GM12878 (cell line): ENCODE measurements at regions not wholly inside any gene's neighbourhood (a gene's known extent, or its start where the extent isn't known, plus 50 kb on each side); places are given as distances from the start of the nearest gene placed in this dataset.

Experiments
- ATAC-seq: fragments of 200-7000 bp; cut with Tn5 transposase; 3 replicates; pipeline ENCODE4 v1.9.1; 2020; ENCODE audit warnings: mild to moderate bottlenecking, moderate library complexity
- BruUV-seq: library from RNA; stranded (reverse); fragments of 400-500 nt; replicated peaks from 2 replicates; lab custom pipeline; 2021; lab: Mats Ljungman, UMichigan
- CTCF ChIA-PET: fragments of 300-600 bp; sonication (Branson Sonifier 250); formaldehyde crosslinking; extraction: SDS; loops from one replicate; lab custom pipeline; 2021; ENCODE audit warnings: inconsistent platforms; lab: Yijun Ruan, JAX
- POLR2A ChIA-PET: fragments of 350-600 bp; formaldehyde crosslinking; extraction: SDS; loops from one replicate; lab custom pipeline; 2021; ENCODE audit warnings: inconsistent platforms; lab: Charles Lee
- RAD21 ChIA-PET: fragments of 300-600 bp; sonication (Branson Sonifier 250); formaldehyde crosslinking; loops from one replicate; lab custom pipeline; 2023; ENCODE audit warnings: antibody characterized with exemption; ENCODE audit not compliant: unreplicated experiment; lab: Charles Lee
- SMC1A ChIA-PET: fragments of 300-600 bp; sonication (Branson Sonifier 250); formaldehyde crosslinking; loops from one replicate; lab custom pipeline; 2023; ENCODE audit not compliant: unreplicated experiment, uncharacterized antibody; lab: Charles Lee
- DNase-seq: peaks from one replicate; pipeline ENCODE4 v3.0.0-alpha.2; 2011; ENCODE audit warnings: low read depth, low spot score
- FAIRE-seq: peaks from 3 replicates; lab custom pipeline; 2011; peaks lifted over from hg19 to GRCh38; lab: Jason Lieb, UNC
- H2AFZ ChIP-seq: 2 replicates; pipeline ENCODE4 v1.6.0; 2011; ENCODE audit warnings: low read depth, low read length, control low read depth; ENCODE audit not compliant: control insufficient read depth
- H3K27ac ChIP-seq: 2 replicates; pipeline ENCODE4 v1.5.1; 2011; ENCODE audit warnings: control low read depth; ENCODE audit not compliant: control insufficient read depth, insufficient read depth
- H3K27me3 ChIP-seq, 2 experiments: replicated peaks in 1 of 2; 2 replicates each; pipeline versions ENCODE4 v1.6.0 to v1.6.1; 2011; ENCODE audit warnings: low read length in 1 of 2; ENCODE audit not compliant: control insufficient read depth in 2 of 2, insufficient read depth in 2 of 2
- H3K36me3 ChIP-seq, 2 experiments: 2 replicates each; pipeline ENCODE4 v1.5.1; 2011; ENCODE audit warnings: low read length in 1 of 2; ENCODE audit not compliant: control insufficient read depth in 2 of 2, insufficient read depth in 2 of 2
- H3K4me1 ChIP-seq: 2 replicates; pipeline ENCODE4 v1.6.1; 2011; ENCODE audit warnings: mild to moderate bottlenecking, low read length, moderate library complexity, mixed read lengths; ENCODE audit not compliant: control insufficient read depth, insufficient read depth
- H3K4me2 ChIP-seq: 2 replicates; pipeline ENCODE4 v1.6.0; 2011; ENCODE audit warnings: control low read depth; ENCODE audit not compliant: control insufficient read depth, insufficient read depth
- H3K4me3 ChIP-seq: fragments of 200-600 bp; sonication (generic); 2 replicates; pipeline ENCODE4 v1.5.1; 2016
- H3K79me2 ChIP-seq: 2 replicates; pipeline ENCODE4 v1.6.0; 2011; ENCODE audit warnings: low read length; ENCODE audit not compliant: control insufficient read depth, insufficient read depth
- H3K9ac ChIP-seq: 2 replicates; pipeline ENCODE4 v1.8.0; 2011; ENCODE audit warnings: low read length, control low read depth, mixed read lengths; ENCODE audit not compliant: control insufficient read depth, insufficient read depth
- H3K9me3 ChIP-seq: replicated peaks from 3 replicates; pipeline ENCODE4 v1.5.1; 2011; ENCODE audit warnings: mild to moderate bottlenecking, low read length; ENCODE audit not compliant: control insufficient read depth, insufficient read depth
- H4K20me1 ChIP-seq: 2 replicates; pipeline ENCODE4 v1.6.0; 2011; ENCODE audit not compliant: control insufficient read depth, insufficient read depth
- CBX3 ChIP-seq: fragments of 200-600 bp; sonication (generic); IDR thresholded peaks from 2 replicates; pipeline ENCODE4 v1.6.1; 2016; ENCODE audit warnings: low read depth, borderline replicate concordance
- IKZF1 ChIP-seq: fragments of 450-650 bp; conservative IDR thresholded peaks from 2 replicates; pipeline ENCODE4 v1.6.1; 2017; ENCODE audit warnings: antibody characterized with exemption, mild to moderate bottlenecking
- RAD21 ChIP-seq: IDR thresholded peaks from 2 replicates; pipeline ENCODE4 v1.6.1; 2011; ENCODE audit warnings: mild to moderate bottlenecking, low read depth, low read length, moderate library complexity; ENCODE audit not compliant: insufficient read depth
- SIX5 ChIP-seq: IDR thresholded peaks from 2 replicates; pipeline ENCODE4 v1.6.1; 2011; ENCODE audit warnings: mild to moderate bottlenecking, low read depth, low read length, moderate library complexity; ENCODE audit not compliant: severe bottlenecking
- SPI1 ChIP-seq: IDR thresholded peaks from 2 replicates; pipeline ENCODE4 v1.6.1; 2011; ENCODE audit warnings: low read depth, mild to moderate bottlenecking, low read length, moderate library complexity, borderline replicate concordance; ENCODE audit not compliant: insufficient read depth
- SRF ChIP-seq, 2 experiments: IDR thresholded peaks; 2 replicates each; pipeline ENCODE4 v1.6.1; 2011; ENCODE audit warnings: low read depth in 2 of 2, low read length in 2 of 2, mild to moderate bottlenecking in 1 of 2, moderate library complexity in 1 of 2
- ZNF24 ChIP-seq: fragments of 450-650 bp; IDR thresholded peaks from 2 replicates; pipeline ENCODE4 v1.6.1; 2017; ENCODE audit warnings: antibody characterized with exemption, mild to moderate bottlenecking
- WGBS: methylation state at CpG from one replicate; pipeline ENCODE4 v1.1.6; 2016; ENCODE audit warnings: low lambda C conversion rate; ENCODE audit not compliant: insufficient replicate concordance, insufficient coverage; ENCODE audit errors: missing lambda C conversion rate; 5-methylcytosine and 5-hydroxymethylcytosine counted together
- in situ Hi-C: fragments of 300-500 bp; cut with MboI; formaldehyde crosslinking; loops from 9 replicates; pipeline ENCODE4 v1.14.3; 2018; ENCODE audit warnings: mixed read lengths
- intact Hi-C: fragments of 100-400 bp; cut with micrococcal nuclease; formaldehyde crosslinking; loops from one replicate; pipeline ENCODE4 v1.14.2; 2022; ENCODE audit not compliant: unreplicated experiment
- TF ChIP-seq, protein P1 (sequence below): fragments of 450-650 bp; IDR thresholded peaks from 2 replicates; pipeline ENCODE4 v1.6.1; 2017; ENCODE audit warnings: mild to moderate bottlenecking, moderate library complexity

DNA sequence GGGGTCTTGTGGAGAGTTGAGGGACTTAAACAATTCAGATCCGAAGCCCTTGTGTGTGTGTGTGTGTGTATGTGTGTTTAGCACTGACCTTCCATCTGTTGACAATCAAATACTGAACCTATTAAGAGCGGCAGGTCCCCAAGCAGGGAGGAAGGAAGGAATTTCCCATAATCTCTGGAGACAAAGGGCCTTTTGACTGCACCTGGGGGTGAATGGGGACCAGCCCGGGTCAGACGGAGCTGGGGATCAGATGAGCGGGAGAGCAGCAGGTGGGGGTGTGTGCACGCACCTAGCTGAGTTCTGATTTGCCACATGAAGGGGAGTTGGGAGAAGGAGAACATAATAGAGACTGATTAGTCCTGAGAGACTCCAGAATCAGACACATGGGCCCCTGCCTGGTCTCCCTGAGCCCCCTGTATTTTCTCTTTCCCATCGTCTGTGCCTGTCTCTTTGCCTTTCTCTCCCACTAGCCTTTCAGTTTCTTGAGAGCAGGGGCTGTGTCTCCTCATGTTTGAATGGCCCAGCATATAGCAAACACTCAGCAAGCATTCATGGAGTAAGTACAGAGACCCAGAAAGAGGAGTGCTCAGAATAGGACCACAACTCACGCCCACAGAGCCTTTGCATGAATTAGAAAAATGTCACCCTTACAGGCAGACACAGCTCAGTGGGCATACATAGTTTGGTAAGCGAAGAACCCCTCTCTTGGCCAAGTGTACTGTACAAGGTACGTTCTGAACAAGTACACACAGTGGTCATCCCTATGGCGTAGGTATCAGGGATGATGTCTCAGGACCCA lies 288.3 kb upstream of the HABP2 start:
- ChIA-PET RAD21 (no interaction called here), CTCF (no interaction called here), POLR2A (no interaction called here), SMC1A (no interaction called here)
- no peak for ATAC-seq
- in situ Hi-C loops: no loop called here
- Histone ChIP-seq H3K27me3 (peaks cover 0 to 1% of the 10 kb centered on the region in 2 experiments; a peak in 2 of 4 replicates), H3K4me3 (no peak overlapping the region), H2AFZ (no peak overlapping the region), H3K9ac (no peak overlapping the region), H3K27ac (no peak overlapping the region), H3K4me2 (no peak overlapping the region), H4K20me1 (no peaks in the 10 kb centered on the region), H3K9me3 (no peaks in the 10 kb centered on the region), H3K79me2 (no peaks in the 10 kb centered on the region), H3K36me3 (no peaks in the 10 kb centered on the region), H3K4me1 (no peaks in the 10 kb centered on the region)
- intact Hi-C loops: loop anchor here (10.0 kb wide), 1 partner anchor 540 kb away; no protein-coding TSS in a partner anchor
- DNase-seq: no peak
- BruUV-seq: no TSS peak
- TF ChIP-seq IKZF1 (no peak), SRF (IDR thresholded peaks at IDR 0.05; ENCODE audit: low read depth in 2 of 2, low read length in 2 of 2) (no peak), SIX5 (no peak), CBX3 (no peak), ZNF24 (no peak), SPI1 (no peak), RAD21 (no peak)
- TF ChIP-seq, protein P1, sequence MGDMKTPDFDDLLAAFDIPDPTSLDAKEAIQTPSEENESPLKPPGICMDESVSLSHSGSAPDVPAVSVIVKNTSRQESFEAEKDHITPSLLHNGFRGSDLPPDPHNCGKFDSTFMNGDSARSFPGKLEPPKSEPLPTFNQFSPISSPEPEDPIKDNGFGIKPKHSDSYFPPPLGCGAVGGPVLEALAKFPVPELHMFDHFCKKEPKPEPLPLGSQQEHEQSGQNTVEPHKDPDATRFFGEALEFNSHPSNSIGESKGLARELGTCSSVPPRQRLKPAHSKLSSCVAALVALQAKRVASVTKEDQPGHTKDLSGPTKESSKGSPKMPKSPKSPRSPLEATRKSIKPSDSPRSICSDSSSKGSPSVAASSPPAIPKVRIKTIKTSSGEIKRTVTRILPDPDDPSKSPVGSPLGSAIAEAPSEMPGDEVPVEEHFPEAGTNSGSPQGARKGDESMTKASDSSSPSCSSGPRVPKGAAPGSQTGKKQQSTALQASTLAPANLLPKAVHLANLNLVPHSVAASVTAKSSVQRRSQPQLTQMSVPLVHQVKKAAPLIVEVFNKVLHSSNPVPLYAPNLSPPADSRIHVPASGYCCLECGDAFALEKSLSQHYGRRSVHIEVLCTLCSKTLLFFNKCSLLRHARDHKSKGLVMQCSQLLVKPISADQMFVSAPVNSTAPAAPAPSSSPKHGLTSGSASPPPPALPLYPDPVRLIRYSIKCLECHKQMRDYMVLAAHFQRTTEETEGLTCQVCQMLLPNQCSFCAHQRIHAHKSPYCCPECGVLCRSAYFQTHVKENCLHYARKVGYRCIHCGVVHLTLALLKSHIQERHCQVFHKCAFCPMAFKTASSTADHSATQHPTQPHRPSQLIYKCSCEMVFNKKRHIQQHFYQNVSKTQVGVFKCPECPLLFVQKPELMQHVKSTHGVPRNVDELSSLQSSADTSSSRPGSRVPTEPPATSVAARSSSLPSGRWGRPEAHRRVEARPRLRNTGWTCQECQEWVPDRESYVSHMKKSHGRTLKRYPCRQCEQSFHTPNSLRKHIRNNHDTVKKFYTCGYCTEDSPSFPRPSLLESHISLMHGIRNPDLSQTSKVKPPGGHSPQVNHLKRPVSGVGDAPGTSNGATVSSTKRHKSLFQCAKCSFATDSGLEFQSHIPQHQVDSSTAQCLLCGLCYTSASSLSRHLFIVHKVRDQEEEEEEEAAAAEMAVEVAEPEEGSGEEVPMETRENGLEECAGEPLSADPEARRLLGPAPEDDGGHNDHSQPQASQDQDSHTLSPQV: no peak
- WGBS: 3% methylated on average over 11 of the region's 11 CpGs
- no peak for FAIRE-seq
